MCF 10A (cell line): ENCODE measurements at regions not wholly inside any gene's neighbourhood (a gene's known extent, or its start where the extent isn't known, plus 50 kb on each side); places are given as distances from the start of the nearest gene placed in this dataset.

Experiments
- BruUV-seq: library from RNA; stranded (reverse); fragments of 400-500 nt; replicated peaks from 2 replicates; lab custom pipeline; 2021; lab: Mats Ljungman, UMichigan
- CTCF ChIA-PET: fragments of 300-600 bp; sonication (Branson Sonifier 250); formaldehyde crosslinking; extraction: SDS; loops from one replicate; lab custom pipeline; 2021; ENCODE audit warnings: antibody characterized with exemption, inconsistent platforms; lab: Yijun Ruan, JAX
- POLR2A ChIA-PET: fragments of 300-600, 350-650 bp; sonication (Branson Sonifier 250); formaldehyde crosslinking; extraction: SDS; loops from one replicate; lab custom pipeline; 2020; ENCODE audit warnings: antibody characterized with exemption, inconsistent platforms; lab: Yijun Ruan, JAX
- DNase-seq: peaks from one replicate; pipeline ENCODE4 v3.0.0-alpha.2; 2018; ENCODE audit not compliant: unreplicated experiment
- H3K27ac Mint-ChIP-seq: one replicate; pipeline ENCODE4 v1.8.0; 2022; ENCODE audit warnings: mild to moderate bottlenecking, low read depth, mixed read lengths; ENCODE audit not compliant: unreplicated experiment
- H3K27me3 Mint-ChIP-seq: one replicate; pipeline ENCODE4 v1.8.0; 2022; ENCODE audit warnings: mixed read lengths; ENCODE audit not compliant: insufficient read depth, unreplicated experiment
- H3K36me3 Mint-ChIP-seq: one replicate; pipeline ENCODE4 v1.8.0; 2022; ENCODE audit warnings: mild to moderate bottlenecking, moderate library complexity, mixed read lengths; ENCODE audit not compliant: insufficient read depth, unreplicated experiment
- H3K4me1 Mint-ChIP-seq: one replicate; pipeline ENCODE4 v1.8.0; 2022; ENCODE audit warnings: mixed read lengths; ENCODE audit not compliant: insufficient read depth, unreplicated experiment
- H3K4me3 Mint-ChIP-seq: one replicate; pipeline ENCODE4 v1.8.0; 2022; ENCODE audit warnings: mild to moderate bottlenecking, moderate library complexity, mixed read lengths; ENCODE audit not compliant: unreplicated experiment
- H3K9me3 Mint-ChIP-seq: one replicate; pipeline ENCODE4 v1.8.0; 2022; ENCODE audit warnings: mixed read lengths; ENCODE audit not compliant: unreplicated experiment
- intact Hi-C: fragments of 100-400 bp; cut with micrococcal nuclease; formaldehyde crosslinking; loops from 2 replicates; pipeline ENCODE4 v1.14.1; 2022
- TF ChIP-seq, protein P1 (sequence below): fragments of 200-600 bp; IDR thresholded peaks from one replicate; pipeline ENCODE4 v1.8.0; 2022; ENCODE audit warnings: antibody characterized with exemption, mild to moderate bottlenecking; ENCODE audit not compliant: unreplicated experiment

DNA sequence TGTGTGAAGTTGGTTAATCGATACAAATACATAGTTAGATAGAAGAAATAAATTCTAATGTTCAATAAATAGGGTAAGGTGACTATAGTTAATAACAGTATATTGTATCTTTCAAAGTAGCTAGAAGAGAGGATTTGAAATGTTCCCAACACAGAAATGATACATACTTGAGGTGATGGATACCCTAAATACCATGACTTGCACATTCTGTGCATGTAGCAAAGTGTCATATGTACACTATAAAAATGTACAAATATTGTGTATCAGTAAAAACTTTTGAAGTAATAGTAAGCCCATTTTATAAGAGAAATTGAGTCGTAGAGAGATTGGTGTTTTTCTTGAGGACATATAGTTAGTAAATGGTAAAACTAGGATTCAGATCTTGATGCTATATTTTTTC lies 56.4 kb upstream of the PGR start:
- ChIA-PET POLR2A (interaction anchor here (0.7 kb wide), 1 partner anchor 9 kb away, joined by 3 read pairs; no protein-coding TSS in a partner anchor), CTCF (interaction anchor here (0.5 to 1.2 kb wide), 2 partner anchors 9 to 82 kb away, joined by 3 to 4 read pairs; no protein-coding TSS in a partner anchor)
- Mint-ChIP-seq H3K36me3 (no peaks in the 10 kb centered on the region), H3K27ac (no peak overlapping the region), H3K27me3 (no peaks in the 10 kb centered on the region), H3K9me3 (no peaks in the 10 kb centered on the region), H3K4me3 (no peak overlapping the region), H3K4me1 (no peaks in the 10 kb centered on the region)
- no TSS peak for BruUV-seq
- no peak for DNase-seq
- intact Hi-C loops: no loop called here
- TF ChIP-seq, protein P1, sequence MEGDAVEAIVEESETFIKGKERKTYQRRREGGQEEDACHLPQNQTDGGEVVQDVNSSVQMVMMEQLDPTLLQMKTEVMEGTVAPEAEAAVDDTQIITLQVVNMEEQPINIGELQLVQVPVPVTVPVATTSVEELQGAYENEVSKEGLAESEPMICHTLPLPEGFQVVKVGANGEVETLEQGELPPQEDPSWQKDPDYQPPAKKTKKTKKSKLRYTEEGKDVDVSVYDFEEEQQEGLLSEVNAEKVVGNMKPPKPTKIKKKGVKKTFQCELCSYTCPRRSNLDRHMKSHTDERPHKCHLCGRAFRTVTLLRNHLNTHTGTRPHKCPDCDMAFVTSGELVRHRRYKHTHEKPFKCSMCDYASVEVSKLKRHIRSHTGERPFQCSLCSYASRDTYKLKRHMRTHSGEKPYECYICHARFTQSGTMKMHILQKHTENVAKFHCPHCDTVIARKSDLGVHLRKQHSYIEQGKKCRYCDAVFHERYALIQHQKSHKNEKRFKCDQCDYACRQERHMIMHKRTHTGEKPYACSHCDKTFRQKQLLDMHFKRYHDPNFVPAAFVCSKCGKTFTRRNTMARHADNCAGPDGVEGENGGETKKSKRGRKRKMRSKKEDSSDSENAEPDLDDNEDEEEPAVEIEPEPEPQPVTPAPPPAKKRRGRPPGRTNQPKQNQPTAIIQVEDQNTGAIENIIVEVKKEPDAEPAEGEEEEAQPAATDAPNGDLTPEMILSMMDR: no peak

- ChIA-PET POLR2A (interaction anchor here (0.9 kb wide), 1 partner anchor 12 kb away, joined by 3 read pairs; no protein-coding TSS in a partner anchor), CTCF (no interaction called here)
- Mint-ChIP-seq H3K27ac (no peak overlapping the region), H3K9me3 (no peaks in the 10 kb centered on the region), H3K4me1 (no peaks in the 10 kb centered on the region), H3K27me3 (no peaks in the 10 kb centered on the region), H3K36me3 (no peaks in the 10 kb centered on the region), H3K4me3 (no peak overlapping the region)
- TF ChIP-seq, protein P1: no peak
- no TSS peak for BruUV-seq
- intact Hi-C loops: no loop called here
- no peak for DNase-seq
These were observed 52.9 kb upstream of the PGR start for GRCh38 chr11:101182467-101182866.

DNA sequence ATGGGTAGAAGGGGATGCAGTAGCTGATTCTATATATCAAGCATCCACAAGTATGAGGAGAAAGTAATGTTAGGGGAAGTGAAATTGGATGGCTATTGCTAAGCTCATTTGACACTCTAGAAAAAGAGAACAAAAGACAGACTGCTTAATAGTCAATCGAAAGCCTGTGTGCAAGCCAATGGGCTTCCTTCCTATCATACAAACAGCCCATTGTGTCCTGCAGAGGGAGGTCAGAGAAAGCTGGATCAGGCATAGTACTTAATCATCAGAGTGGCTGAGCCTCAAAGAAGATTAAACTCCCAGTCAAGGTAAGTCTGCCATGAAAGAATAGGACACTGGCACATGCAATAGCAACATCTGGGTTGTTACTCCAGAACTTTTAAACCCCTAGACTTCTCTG lies 50.9 kb upstream of the PGR start:
- TF ChIP-seq, protein P1: no peak
- intact Hi-C loops: no loop called here
- H3K9me3 Mint-ChIP-seq: no peaks in the 10 kb centered on the region

More for the DNA sequence above, 50.9 kb upstream of the PGR start:
- no peaks in the 10 kb centered on the region for H3K4me1 Mint-ChIP-seq
- ChIA-PET POLR2A (no interaction called here), CTCF (interaction anchor here (1.1 kb wide), 1 partner anchor 200 kb away, joined by 3 read pairs; no protein-coding TSS in a partner anchor)
- H3K27me3 Mint-ChIP-seq: no peaks in the 10 kb centered on the region
- no TSS peak for BruUV-seq
- H3K4me3 Mint-ChIP-seq: no peak overlapping the region
- H3K27ac Mint-ChIP-seq: no peak overlapping the region
- no peak for DNase-seq
- H3K36me3 Mint-ChIP-seq: no peaks in the 10 kb centered on the region
